ENCODE measurements at regions not wholly inside any gene's neighbourhood (a gene's known extent, or its start where the extent isn't known, plus 50 kb on each side); places are given as distances from the start of the nearest gene placed in this dataset.

GRCh38 chr9:81213456-81213855 is 475.9 kb downstream of the TLE1 start (continued):
- TF ChIP-seq ASH2L (IDR thresholded peaks at IDR 0.05; ENCODE audit: low read length) (no peak), MAFK (IDR thresholded peaks at IDR 0.05; ENCODE audit: low read depth, low read length) (no peak), TEAD4 (IDR thresholded peaks at IDR 0.05; ENCODE audit: low read depth, low read length) (no peak), PHF8 (conservative IDR thresholded peaks at IDR 0.05; ENCODE audit: low read depth, low read length) (no peak)
